Stimulated activated CD4-positive, alpha-beta T cell treated with anti-CD3 and anti-CD28 coated beads, Interleukin-2, amount 100 ng/mL, for 48 hours (primary cell): ENCODE measurements at regions not wholly inside any gene's neighbourhood (a gene's known extent, or its start where the extent isn't known, plus 50 kb on each side); places are given as distances from the start of the nearest gene placed in this dataset.
"Not testable (repeated sequence)": the region's sequence is repeated elsewhere in the genome, so short reads cannot be mapped to it uniquely, and the experiment has no call there.

Experiments
- DNase-seq, 2 donors: peaks; one replicate each; pipeline ENCODE4 v3.0.0-alpha.2; 2020

GRCh38 chr12:97714107-97714563, 251.5 kb downstream of the RMST start:
- no peak for DNase-seq

GRCh38 chr12:97716356-97716755, 253.8 kb downstream of the RMST start:
- DNase-seq: no peak

GRCh38 chr12:97723801-97724200, 261.2 kb downstream of the RMST start:
- not testable (repeated sequence) for DNase-seq

GRCh38 chr12:97745406-97746101, 282.9 kb downstream of the RMST start:
- DNase-seq: no peak

GRCh38 chr12:97748298-97748697, 285.7 kb downstream of the RMST start:
- no peak for DNase-seq

- DNase-seq: no peak
Observed at GRCh38 chr12:97751704-97752103, 289.1 kb downstream of the RMST start.

- DNase-seq: no peak
Observed at GRCh38 chr12:97752129-97752528, 289.5 kb downstream of the RMST start.

GRCh38 chr12:97753332-97753731, 290.7 kb downstream of the RMST start:
- DNase-seq: no peak

GRCh38 chr12:97754306-97754705, 291.7 kb downstream of the RMST start:
- no peak for DNase-seq

GRCh38 chr12:97756066-97756666, 293.6 kb downstream of the RMST start:
- DNase-seq: no peak

- DNase-seq: no peak
Observed at GRCh38 chr12:97756741-97757140, 294.1 kb downstream of the RMST start.

GRCh38 chr12:97757481-97758193, 295.0 kb downstream of the RMST start:
- DNase-seq: no peak

GRCh38 chr12:97758194-97758501, 295.5 kb downstream of the RMST start:
- no peak for DNase-seq

- DNase-seq: no peak
Observed at GRCh38 chr12:97758586-97758985, 296.0 kb downstream of the RMST start.

GRCh38 chr12:97760601-97761000, 298.0 kb downstream of the RMST start:
- no peak for DNase-seq

GRCh38 chr12:97763113-97763512, 300.5 kb downstream of the RMST start:
- DNase-seq: no peak

GRCh38 chr12:97764700-97765099, 302.1 kb downstream of the RMST start:
- DNase-seq: no peak

- no peak for DNase-seq
Observed at GRCh38 chr12:97767347-97767746, 304.7 kb downstream of the RMST start.

- no peak for DNase-seq
Observed at GRCh38 chr12:97778111-97778510, 315.5 kb downstream of the RMST start.

GRCh38 chr12:97781342-97781741, 318.7 kb downstream of the RMST start:
- no peak for DNase-seq

GRCh38 chr12:97784904-97785303, 322.3 kb downstream of the RMST start:
- no peak for DNase-seq

GRCh38 chr12:97790281-97790680, 327.7 kb downstream of the RMST start:
- no peak for DNase-seq

- no peak for DNase-seq
Observed at GRCh38 chr12:97797473-97797872, 334.9 kb downstream of the RMST start.

GRCh38 chr12:97800561-97800960, 338.0 kb downstream of the RMST start:
- DNase-seq: no peak
